HG03159 (cell line): ENCODE measurements at regions not wholly inside any gene's neighbourhood (a gene's known extent, or its start where the extent isn't known, plus 50 kb on each side); places are given as distances from the start of the nearest gene placed in this dataset.
"Not testable (repeated sequence)": the region's sequence is repeated elsewhere in the genome, so short reads cannot be mapped to it uniquely, and the experiment has no call there.

Source experiments
- ATAC-seq: cut with Tn5 transposase; IDR thresholded peaks from one replicate; pipeline ENCODE4 v1.9.1; 2021; ENCODE audit warnings: mild to moderate bottlenecking, moderate library complexity; ENCODE audit not compliant: unreplicated experiment

DNA sequence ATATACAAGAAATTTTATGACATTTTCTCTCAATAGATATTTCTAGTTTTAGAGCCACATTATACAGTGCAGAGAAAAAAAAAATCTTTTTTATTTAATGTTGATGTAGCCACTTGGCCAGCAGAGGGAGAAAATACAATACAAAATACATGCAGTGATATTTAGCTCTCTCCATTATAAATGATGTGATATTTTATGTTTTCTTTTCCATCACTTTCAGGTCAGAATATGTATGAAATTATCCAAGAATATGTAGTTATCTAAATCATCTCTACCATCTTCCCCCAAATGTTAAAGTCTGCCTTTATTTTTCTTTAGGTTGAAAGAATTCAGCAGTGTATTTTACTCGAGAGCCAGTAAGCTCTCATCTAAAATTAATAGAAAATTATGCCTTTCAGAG is 533.6 kb upstream of the FSHR start:
- ATAC-seq = peak; percentile 59

DNA sequence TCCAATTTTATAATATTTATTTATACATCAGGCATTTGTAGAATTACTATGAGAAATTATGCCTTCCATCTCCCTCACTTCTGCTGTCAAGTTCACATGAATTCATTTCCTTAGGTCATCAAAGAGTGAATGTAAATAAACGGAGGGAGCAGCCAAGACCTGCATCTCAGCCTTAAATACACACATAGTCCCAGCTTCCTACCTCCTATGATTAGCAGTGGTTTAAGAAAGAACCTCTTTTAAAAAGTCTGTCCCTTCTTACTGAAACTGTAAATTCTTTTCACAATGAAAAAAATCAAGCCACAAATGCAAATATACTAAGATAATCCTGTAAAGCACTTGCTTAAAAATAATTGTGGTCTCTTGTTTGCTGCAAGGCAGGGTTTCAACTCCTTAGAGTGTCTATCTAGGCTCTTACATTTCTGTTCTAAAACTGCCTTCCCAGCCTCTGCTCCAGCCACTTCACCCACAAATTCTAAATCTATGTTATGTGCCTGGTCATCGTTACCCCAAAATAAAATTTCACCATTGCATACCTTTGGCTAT is 532.7 kb upstream of the FSHR start:
- ATAC-seq = no peak

DNA sequence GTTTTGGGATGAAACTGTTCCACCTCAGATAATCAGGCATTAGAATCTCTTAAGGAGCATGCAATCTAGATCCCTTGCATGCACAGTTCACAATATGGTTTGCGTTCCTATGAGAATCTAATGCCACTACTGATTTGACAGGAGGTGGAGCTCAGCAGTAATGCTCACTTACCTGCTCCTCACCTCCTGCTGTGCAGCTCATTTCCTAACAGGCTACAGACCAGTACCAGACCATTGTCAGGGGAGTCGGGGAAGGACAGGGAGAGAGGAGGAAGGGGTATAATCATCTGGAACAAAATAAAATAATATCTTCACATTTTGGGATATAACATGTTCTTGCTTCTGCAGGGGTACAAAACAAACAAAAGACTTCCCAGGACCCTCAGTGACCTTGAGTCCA is 532.0 kb upstream of the FSHR start:
- ATAC-seq = no peak

DNA sequence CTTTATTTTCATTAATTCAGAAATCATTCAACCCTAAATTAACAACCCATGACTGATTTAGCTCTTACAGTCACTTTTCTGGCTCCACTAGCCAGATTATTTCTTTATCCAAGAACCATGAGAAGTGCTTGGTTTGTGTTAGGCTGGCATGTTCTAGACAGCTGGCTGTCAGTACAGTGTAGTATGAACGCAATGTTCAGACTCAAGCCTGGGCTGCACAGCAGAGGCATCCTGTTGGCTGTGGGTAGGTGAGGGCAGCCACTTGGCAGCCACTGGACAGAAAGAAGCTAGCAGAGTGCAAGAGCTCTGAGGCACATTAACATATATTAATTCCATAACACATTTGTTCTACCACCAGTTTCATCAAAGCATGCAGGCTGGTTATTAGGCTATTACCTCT is 522.9 kb upstream of the FSHR start:
- ATAC-seq = no peak

DNA sequence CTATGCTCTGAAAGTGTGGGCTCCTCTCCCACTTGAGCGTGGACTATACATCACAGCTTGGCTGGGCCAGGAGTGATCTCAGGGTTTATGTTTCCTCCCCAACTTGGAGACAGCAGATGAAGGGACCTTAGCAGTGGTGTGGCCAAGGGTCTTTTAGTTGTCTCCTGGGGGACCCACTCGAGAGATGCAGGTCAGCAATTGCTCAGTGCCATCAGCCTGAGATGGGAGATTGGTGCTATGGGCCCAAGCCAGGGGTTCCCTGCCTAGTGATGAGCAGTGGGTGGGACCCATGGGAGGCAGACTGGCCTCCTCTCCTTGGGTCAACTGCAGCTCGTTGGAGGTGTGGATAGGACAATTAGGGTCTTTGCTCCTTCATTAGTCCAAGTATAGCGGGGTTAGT is 510.5 kb upstream of the FSHR start:
- ATAC-seq = no peak

DNA sequence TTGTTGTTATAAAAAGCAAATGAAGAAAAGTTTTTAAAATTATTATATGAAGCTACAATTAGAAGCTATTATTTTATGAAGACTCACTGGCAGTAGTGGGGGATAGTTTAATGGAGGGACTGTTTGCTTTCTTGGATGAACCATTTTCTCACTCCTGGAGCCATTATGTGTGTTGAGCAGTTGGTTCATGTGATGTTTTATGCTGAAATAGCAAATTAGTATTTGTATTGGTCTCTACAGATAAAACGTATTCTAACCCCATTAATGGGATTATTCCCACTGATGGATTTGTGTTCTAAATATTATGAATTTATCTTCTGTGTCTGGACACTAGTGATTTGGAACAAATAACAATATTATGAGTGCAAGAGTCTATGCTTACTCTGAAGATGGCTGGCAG is 507.5 kb upstream of the FSHR start:
- no peak for ATAC-seq

DNA sequence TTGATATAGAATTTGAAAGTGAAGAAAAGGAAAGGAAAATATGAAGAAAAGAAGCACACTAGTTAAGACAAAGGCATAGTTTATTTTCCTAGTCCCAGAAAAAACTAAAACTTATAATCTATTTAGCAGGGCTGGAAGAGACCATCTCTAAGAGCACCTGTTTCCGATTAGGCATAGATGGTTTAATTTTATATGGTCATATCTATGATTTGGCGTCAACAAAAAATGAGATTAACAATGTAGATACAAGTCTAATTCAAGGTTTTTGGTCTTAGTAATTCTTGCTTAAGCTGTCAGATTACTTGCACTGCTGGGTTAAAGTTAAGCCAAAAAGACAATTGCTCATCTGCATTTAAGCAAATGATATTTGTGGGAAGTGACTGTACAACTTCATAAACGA is 502.5 kb upstream of the FSHR start:
- ATAC-seq = no peak

DNA sequence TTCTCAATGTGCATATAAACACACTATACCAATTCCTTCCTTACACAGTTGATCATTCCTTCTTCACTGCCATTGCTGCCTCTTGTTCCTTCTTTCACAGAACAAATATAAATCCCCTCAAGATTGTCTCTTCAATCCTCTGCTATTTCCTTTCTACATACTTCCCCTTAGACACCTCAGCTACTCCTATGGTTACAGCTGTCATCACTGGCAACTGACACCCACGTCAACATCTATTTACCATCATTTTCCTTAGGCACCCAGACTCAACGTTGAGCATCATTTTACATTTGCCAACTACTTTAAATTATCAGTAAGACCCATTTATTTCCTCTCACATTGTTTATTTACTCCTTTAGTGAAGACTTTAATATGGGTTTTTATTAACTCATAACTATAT is 488.8 kb upstream of the FSHR start:
- no peak for ATAC-seq

DNA sequence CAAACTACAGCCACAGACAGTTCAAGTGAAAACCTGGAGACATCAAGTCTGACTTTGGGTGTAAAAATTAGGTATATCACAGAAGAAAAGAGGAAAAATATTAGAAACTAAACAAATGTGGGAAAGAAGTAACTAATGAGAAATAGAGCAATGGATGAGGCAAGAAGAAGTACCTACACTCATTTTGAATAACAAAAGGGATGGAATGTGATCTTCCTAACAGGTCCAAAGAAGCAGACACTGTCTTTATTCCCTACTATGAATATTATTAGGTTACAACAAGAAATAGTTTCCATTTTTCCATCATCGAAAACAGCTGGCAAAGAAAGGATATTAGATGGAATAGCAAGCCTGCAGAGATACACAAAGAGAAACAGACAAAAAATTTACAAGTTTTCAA is 486.3 kb upstream of the FSHR start:
- no peak for ATAC-seq

DNA sequence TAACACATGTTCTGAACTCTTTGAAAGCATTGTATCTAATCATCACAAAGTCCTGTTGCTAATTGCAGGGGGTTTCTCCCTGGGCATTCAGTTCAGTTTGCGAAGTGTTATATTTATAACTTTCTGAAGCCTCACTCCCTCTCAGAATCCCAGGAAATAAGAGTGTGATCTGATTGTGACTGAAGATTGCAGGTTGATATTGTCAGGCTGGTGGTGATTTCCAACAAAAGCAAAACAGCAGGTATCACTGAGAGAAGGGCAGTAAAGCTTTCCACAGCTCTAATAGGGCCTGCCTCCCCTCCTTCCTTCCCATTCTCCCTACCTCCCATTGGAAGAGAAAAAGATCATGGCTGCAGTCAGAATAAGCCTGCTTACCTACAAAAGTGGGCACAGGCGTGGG is 466.7 kb upstream of the FSHR start:
- no peak for ATAC-seq

DNA sequence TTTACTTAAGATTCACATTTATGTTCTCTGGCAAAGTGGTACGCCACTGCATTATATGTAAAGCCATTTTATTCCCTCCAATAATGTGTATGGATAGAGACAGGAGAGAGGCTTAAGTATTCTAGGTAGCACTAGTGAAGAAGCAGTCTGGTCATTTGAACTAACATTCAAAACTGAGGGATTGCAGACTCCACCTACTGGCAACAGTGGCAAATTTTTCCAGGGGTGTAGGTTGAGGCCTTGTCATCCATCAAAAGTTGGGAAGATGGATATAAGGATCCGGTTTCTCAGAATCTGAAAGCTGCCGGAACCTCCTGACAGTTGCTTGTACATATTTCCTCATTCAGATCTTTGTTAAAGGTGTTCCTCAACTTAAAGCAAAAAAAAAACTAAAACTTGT is 465.5 kb upstream of the FSHR start:
- no peak for ATAC-seq

DNA sequence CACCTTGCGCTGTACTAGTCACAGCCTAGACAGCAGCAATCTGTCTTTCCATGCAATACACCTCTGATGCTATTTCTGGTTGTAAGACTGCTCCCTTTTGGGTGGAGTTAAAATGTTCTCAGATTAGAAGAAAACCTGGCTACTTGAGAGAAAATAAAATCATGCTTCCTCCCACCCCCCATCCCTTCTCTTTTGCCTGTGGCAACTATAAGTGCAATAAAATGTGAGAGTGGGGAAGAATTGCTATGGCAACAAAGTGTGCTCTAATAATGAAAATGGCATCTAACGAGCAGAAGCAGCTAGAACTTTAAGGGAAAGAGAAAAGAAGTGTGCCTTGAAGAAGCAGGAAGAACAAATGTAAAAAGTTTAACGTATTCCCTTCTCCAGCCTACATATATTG is 464.2 kb upstream of the FSHR start:
- no peak for ATAC-seq

DNA sequence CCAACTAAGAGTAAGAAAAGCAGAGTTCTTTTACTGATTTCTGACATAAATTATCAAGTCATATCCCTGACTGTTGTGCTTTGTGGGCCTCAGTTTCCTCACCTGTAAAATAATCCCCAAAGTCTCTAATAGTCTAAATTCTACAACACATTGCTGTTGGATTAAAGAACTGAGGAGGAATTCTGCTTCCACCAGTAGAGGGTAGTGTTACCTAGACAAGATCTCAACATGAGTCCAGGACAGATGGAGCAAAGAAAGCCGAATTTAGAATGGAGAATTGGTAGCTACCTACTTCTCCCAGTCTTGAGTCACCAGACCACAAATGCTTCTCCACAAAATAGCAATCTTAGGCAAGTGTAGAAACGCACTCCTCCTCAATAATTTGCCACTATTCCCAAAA is 462.5 kb upstream of the FSHR start:
- ATAC-seq = peak; percentile 60

DNA sequence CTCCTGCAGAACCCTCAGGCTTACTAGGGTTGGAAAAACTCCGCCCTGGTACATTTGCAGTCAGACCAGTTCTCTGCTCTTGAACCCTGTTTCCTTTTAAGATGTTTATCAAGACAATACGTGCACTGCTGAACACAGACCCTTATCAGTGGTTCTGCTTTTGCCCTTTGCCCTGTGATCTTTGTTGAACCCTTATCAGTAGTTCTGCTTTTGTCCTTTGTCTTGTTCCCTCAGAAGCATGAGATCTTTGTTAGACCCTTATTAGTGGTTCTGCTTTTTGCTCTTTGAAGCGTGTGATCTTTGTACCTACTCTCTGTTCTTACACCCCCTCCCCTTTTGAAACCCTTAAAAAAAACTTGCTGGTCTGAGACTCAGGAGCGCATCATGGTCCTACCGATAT is 457.5 kb upstream of the FSHR start:
- not testable (repeated sequence) for ATAC-seq

DNA sequence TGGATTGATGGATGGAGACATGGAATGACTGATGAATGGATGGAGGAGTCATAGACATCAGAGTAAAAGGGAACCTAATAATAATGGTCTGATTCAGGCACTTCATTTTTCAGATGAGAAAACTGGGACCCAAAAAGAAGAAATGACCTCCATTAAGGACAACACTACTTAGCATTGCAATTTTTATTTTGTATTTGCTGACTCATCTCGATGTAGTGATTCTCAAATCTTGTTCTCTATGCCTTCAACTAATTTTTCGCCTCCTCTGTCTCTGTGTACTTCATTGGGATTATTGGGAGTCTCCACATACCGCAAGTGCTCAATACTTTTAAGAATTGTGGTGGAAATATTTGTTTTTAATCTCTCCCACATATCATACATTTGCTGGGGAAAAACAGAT is 446.2 kb upstream of the FSHR start:
- ATAC-seq = no peak

DNA sequence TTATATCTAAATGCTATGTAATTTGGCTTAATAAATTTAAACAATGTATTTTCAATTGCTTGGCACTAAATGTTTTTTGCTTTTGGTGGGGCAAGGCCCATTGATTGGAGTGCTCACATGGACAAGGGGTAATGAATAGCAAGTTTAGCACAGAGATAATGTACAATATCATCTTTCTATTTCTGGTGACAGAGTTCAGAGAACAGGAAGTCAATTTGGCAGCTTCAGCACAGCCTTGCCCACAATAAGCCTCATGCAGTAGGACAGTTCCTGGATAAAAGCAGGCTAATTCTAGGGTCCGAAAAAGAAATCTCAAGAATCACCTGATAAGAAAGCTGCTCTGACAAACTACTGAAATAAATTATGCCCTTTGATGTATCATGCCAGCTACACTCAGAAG is 443.9 kb upstream of the FSHR start:
- no peak for ATAC-seq

DNA sequence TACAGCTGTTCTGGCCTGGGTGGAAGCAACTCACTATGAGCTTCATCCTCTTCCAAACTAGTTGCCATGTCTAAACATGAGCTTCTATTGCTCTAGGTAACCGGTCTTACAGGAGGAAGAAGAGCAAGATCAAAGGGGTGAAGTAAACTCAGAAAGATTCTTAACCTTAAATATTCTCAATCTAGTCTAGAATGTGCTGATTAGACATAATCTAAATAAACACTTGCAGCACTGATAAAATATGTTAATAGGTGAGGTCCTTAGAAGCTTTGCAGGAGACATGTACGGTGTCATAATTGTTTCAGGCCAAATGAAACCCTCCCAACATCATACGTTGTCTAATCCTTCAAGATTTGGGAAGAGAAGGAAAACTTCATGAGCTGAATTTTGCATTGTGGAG is 431.6 kb upstream of the FSHR start:
- ATAC-seq = no peak

DNA sequence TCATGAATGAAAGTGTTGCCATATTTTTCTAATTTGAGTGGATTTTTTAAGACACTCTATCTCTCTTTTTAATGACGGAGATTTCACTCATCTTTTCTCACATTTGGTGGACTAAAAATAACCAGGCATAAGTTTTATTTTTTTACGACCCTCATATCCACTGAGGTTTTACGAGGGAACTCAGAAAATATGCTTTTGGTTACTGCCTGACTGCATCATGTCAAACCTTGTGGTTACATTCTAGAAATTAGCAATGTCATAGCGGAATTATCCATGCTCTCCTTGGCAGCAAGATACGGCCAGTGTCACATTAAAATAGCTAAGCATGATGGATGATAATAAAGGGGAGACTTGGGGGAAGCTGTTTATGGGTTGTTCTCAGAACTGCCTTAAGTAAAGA is 428.6 kb upstream of the FSHR start:
- no peak for ATAC-seq

DNA sequence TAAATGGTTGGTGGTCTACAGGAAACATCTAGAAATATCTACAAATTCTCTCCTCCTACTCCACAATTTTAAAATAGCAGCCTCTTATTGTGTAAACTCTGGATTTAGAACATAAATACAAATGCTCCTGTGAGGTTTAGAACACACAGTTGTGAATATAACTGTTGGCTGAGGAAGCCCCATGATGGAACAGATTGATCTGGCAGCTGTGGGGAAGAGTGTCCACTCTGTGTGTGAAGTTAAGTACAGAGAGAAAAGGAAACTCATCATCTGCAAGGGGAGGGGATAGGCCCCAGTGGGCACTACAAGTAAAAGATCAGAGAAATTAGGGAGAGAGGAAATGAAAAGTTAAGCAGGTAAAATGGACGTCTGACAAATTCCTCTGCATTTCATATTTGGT is 422.7 kb upstream of the FSHR start:
- no peak for ATAC-seq

DNA sequence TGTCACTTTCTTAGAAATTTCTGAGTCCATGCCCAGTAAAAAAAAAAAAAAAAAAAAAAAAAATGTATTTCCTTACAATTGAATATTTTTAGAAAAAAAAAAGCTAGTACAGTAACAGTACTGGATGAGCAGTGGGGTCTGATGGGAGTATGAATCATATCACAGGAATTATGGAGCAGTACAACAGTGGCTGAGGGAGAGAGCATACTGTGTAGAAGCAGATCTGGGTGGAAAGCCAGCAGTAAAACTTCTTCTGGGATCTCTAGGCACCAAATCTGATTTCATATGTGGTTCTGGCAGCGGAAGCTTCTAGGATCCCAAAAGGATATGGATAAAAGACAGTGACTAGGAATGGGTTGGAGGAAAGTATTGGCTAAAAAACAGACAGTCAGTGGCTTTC is 414.9 kb upstream of the FSHR start:
- no peak for ATAC-seq

DNA sequence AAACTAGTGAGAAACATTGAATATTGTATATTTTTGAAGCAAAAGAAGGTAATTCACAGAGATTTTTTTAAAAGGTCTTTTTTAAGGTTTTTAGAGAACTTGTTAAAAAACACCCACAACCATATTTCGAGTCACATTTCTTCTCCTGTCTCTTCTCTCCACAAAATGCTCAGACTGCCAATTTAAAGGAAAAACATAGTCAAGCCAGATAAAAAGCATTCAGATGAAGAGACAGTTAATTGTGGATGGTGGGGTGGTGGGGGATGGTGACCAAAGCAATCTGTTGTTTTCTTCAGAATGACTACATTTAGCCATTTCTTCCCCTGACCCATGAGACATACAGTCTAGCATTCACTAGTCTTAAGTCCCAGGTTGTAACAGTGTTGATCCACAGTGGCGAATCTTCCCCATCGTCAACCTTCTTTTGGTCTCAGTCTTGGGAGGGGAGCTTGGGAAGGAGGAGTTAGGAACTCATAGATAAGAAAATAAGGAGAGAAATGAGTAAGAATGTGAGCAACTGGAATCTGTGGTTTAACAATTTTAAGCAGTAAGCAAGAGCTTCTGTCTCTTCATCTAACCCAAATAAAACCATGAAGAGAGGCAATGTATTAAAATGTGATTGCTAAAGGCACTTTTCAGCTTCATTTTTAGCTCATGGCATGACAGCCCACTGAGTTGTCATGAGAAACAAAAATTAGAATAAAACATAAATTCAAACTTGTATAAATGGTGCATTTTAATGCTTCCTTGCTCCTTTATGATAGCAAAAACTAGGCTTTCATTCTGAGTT is 413.7 kb upstream of the FSHR start:
- no peak for ATAC-seq

DNA sequence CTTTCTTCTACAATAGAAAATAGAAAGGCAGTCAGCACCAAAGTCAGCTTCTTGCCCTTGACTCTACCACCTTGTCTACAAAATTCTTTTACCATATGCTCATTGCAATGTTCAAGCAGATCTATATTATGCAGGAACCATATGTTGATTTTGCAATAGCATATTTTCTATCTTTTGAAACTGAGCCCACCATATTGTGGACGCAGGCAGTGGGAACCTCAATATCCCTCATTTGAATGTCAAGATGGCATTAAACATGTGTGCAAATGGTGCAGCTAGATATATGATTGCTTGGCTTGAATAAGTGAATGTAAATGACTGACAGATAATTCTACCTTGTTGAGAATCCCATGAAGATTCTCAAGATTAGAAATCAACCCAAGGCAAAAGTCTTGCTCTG is 412.7 kb upstream of the FSHR start:
- ATAC-seq = no peak

DNA sequence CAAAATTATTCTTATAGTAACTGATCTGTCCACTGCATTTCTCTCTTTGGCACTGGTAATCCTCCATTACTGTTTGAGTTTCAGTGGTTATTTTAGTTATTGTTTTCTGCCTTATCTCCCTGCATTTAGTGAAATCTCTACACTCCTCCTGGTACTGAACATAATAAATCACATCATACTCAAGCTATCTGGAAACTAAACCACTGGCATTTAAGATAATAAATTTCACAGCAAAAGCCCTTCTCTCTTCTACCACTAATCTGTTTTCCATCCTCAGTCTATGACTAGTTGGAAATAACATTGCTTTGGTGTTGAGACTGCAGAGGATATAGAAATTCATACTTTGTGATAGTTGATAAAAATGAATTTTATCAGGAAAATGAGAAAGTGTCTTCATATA is 399.3 kb upstream of the FSHR start:
- ATAC-seq = no peak
